ENCODE measurements at regions not wholly inside any gene's neighbourhood (a gene's known extent, or its start where the extent isn't known, plus 50 kb on each side); places are given as distances from the start of the nearest gene placed in this dataset.

DNA sequence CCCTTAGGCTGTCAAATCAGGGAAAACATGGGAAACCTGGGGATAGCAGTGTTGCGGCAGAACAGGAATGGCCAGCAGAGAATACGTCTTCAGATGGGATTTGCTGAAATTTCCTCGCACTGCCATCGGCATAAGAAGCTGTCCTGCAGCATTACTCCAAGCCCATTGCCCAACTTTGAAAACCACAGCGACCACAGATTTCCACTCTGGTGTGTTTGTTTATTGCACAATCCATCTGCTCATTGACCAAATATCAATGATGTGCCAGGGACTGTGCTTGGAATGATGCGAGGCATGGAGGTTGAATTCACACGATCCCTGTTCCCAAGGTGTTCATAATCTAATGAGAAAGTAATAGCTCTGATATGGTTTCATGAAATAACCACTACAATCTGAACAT is 383.3 kb upstream of the MYT1L start:
- Histone ChIP-seq H3K27ac (ENCODE audit: poor library complexity, severe bottlenecking) (no peak overlapping the region), H3K36me3 (ENCODE audit: low read depth) (no peaks in the 10 kb centered on the region), H3K4me3 (ENCODE audit: severe bottlenecking) (no peak overlapping the region), H3K9me3 (ENCODE audit: severe bottlenecking) (no peaks in the 10 kb centered on the region), H3K4me1 (ENCODE audit: insufficient read depth, poor library complexity, severe bottlenecking) (no peaks in the 10 kb centered on the region), H3K27me3 (ENCODE audit: insufficient read depth, poor library complexity, severe bottlenecking) (no peaks in the 10 kb centered on the region)
- no peak for ATAC-seq (ENCODE audit: low read depth)
- no peak for DNase-seq (ENCODE audit: low spot score)
- no peak for TF ChIP-seq CTCF (IDR thresholded peaks at IDR 0.05; ENCODE audit: poor library complexity, severe bottlenecking)

DNA sequence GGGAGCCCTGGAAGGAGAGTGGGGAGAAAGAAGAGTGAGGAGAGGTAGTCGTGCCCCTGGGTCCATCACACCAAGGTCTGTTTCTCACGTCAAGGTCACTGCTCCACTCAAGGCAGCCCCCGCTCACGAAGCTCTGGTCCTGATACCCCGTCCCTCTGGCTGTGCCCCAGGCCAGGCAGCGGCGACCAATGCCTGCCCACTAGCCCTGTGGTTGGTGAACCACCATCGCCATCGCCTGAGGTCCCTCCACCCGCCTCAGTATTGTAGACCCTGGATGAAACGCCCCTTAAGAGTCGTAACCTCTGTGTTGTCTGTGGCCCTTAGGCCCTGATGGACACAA is 378.3 kb upstream of the MYT1L start:
- no peak for TF ChIP-seq CTCF (IDR thresholded peaks at IDR 0.05; ENCODE audit: poor library complexity, severe bottlenecking)
- H3K27me3 ChIP-seq (ENCODE audit: insufficient read depth, poor library complexity, severe bottlenecking): no peaks in the 10 kb centered on the region
- DNase-seq (ENCODE audit: low spot score) (no peak), ATAC-seq (ENCODE audit: low read depth) (no peak)
- no peaks in the 10 kb centered on the region for H3K36me3 ChIP-seq (ENCODE audit: low read depth)
- no peak overlapping the region for H3K27ac ChIP-seq (ENCODE audit: poor library complexity, severe bottlenecking)
- H3K4me1 ChIP-seq (ENCODE audit: insufficient read depth, poor library complexity, severe bottlenecking): no peaks in the 10 kb centered on the region
- no peaks in the 10 kb centered on the region for H3K9me3 ChIP-seq (ENCODE audit: severe bottlenecking)
- no peak overlapping the region for H3K4me3 ChIP-seq (ENCODE audit: severe bottlenecking)

GRCh38 chr2:2708575-2709430 is 377.7 kb upstream of the MYT1L start:
- peak; percentile 23 for DNase-seq (ENCODE audit: low spot score)

GRCh38 chr2:2707206-2707991 is 376.3 kb upstream of the MYT1L start:
- ATAC-seq (ENCODE audit: low read depth): no peak
- TF ChIP-seq CTCF (IDR thresholded peaks at IDR 0.05; ENCODE audit: poor library complexity, severe bottlenecking): no peak
- Histone ChIP-seq H3K4me1 (ENCODE audit: insufficient read depth, poor library complexity, severe bottlenecking) (no peaks in the 10 kb centered on the region), H3K27ac (ENCODE audit: poor library complexity, severe bottlenecking) (no peak overlapping the region), H3K9me3 (ENCODE audit: severe bottlenecking) (no peaks in the 10 kb centered on the region), H3K27me3 (ENCODE audit: insufficient read depth, poor library complexity, severe bottlenecking) (no peaks in the 10 kb centered on the region), H3K36me3 (ENCODE audit: low read depth) (no peaks in the 10 kb centered on the region), H3K4me3 (ENCODE audit: severe bottlenecking) (no peak overlapping the region)
- DNase-seq (ENCODE audit: low spot score): no peak

More at GRCh38 chr2:2708575-2709430, 377.7 kb upstream of the MYT1L start:
- no peaks in the 10 kb centered on the region for H3K4me1 ChIP-seq (ENCODE audit: insufficient read depth, poor library complexity, severe bottlenecking)
- no peak for TF ChIP-seq CTCF (IDR thresholded peaks at IDR 0.05; ENCODE audit: poor library complexity, severe bottlenecking)
- no peaks in the 10 kb centered on the region for H3K36me3 ChIP-seq (ENCODE audit: low read depth)
- H3K27ac ChIP-seq (ENCODE audit: poor library complexity, severe bottlenecking): no peak overlapping the region
- no peak for ATAC-seq (ENCODE audit: low read depth)
- H3K4me3 ChIP-seq (ENCODE audit: severe bottlenecking): no peak overlapping the region
- H3K27me3 ChIP-seq (ENCODE audit: insufficient read depth, poor library complexity, severe bottlenecking): no peaks in the 10 kb centered on the region
- H3K9me3 ChIP-seq (ENCODE audit: severe bottlenecking): no peaks in the 10 kb centered on the region

Data from RWPE2 (cell line).